CD14-positive monocyte (primary cell): ENCODE measurements at regions not wholly inside any gene's neighbourhood (a gene's known extent, or its start where the extent isn't known, plus 50 kb on each side); places are given as distances from the start of the nearest gene placed in this dataset.

Experiments
- DNase-seq, 3 donors: peaks; one replicate each; pipeline ENCODE4 v3.0.0-alpha.2; 2011 to 2022
- H2AFZ ChIP-seq: 2 replicates; pipeline ENCODE4 v1.6.0; 2012; ENCODE audit warnings: mild to moderate bottlenecking, low read depth, low read length, inconsistent platforms; ENCODE audit not compliant: insufficient read depth, poor library complexity, severe bottlenecking
- H3K27ac ChIP-seq, 2 donors: 1 replicate in 1 of 2; 2 replicates in 1 of 2; pipeline ENCODE4 v1.5.1; 2012 to 2013; ENCODE audit warnings: low read length in 2 of 2, control low read depth in 1 of 2, inconsistent platforms in 1 of 2, low read depth in 1 of 2, mild to moderate bottlenecking in 1 of 2
- H3K27me3 ChIP-seq, 2 donors: one replicate each; pipeline versions ENCODE4 v1.6.0 to v1.6.1; 2011 to 2013; ENCODE audit warnings: low read length in 2 of 2; ENCODE audit not compliant: control insufficient read depth in 2 of 2, insufficient read depth in 2 of 2
- H3K36me3 ChIP-seq, 2 donors: replicated peaks in 1 of 2; 1 replicate in 1 of 2; 2 replicates in 1 of 2; pipeline versions ENCODE4 v1.5.1 to v1.6.1; 2012 to 2013; ENCODE audit warnings: low read length in 2 of 2, control low read depth in 1 of 2, inconsistent platforms in 1 of 2, mild to moderate bottlenecking in 1 of 2; ENCODE audit not compliant: insufficient read depth in 2 of 2, control insufficient read depth in 1 of 2
- H3K4me1 ChIP-seq, 2 donors: 1 replicate in 1 of 2; 2 replicates in 1 of 2; pipeline versions ENCODE4 v1.5.1 to v1.6.1; 2012 to 2013; ENCODE audit warnings: low read length in 2 of 2, control low read depth in 1 of 2, inconsistent platforms in 1 of 2, mild to moderate bottlenecking in 1 of 2, moderate library complexity in 1 of 2; ENCODE audit not compliant: insufficient read depth in 2 of 2, control insufficient read depth in 1 of 2
- H3K4me2 ChIP-seq: replicated peaks from 2 replicates; pipeline ENCODE3; 2012; ENCODE audit warnings: low read length, moderate library complexity, mild to moderate bottlenecking; ENCODE audit not compliant: poor library complexity, severe bottlenecking; ENCODE audit errors: extremely low read depth
- H3K4me3 ChIP-seq, 3 experiments: fragments of 200-600 bp in 1 of 3; sonication (generic) in 1 of 3; replicated peaks in 1 of 3; 1 replicate in 2 of 3; 2 replicates in 1 of 3; pipeline ENCODE4 v1.5.1; 2011 to 2013; ENCODE audit warnings: low read length in 3 of 3, mild to moderate bottlenecking in 3 of 3, control low read depth in 2 of 3, low read depth in 2 of 3, inconsistent platforms in 1 of 3, moderate library complexity in 1 of 3
- H3K79me2 ChIP-seq: 2 replicates; pipeline ENCODE4 v1.6.0; 2012; ENCODE audit warnings: mild to moderate bottlenecking, control low read depth, inconsistent platforms, low read length, moderate library complexity; ENCODE audit not compliant: insufficient read depth
- H3K9ac ChIP-seq: 2 replicates; pipeline ENCODE4 v1.6.0; 2017; ENCODE audit warnings: low read length, mild to moderate bottlenecking; ENCODE audit not compliant: insufficient read depth, poor library complexity, severe bottlenecking
- H3K9me3 ChIP-seq, 2 donors: replicated peaks in 1 of 2; 1 replicate in 1 of 2; 2 replicates in 1 of 2; pipeline versions ENCODE4 v1.5.1 to v1.6.1; 2012 to 2013; ENCODE audit warnings: low read length in 2 of 2, control low read depth in 1 of 2; ENCODE audit not compliant: control insufficient read depth in 1 of 2, insufficient read depth in 1 of 2
- H4K20me1 ChIP-seq: 2 replicates; pipeline ENCODE4 v1.6.0; 2012; ENCODE audit warnings: mild to moderate bottlenecking, low read length, control low read depth, moderate library complexity; ENCODE audit not compliant: insufficient read depth
- H3K27ac Mint-ChIP-seq, 7 donors: one replicate each; pipeline ENCODE4 v1.8.0; 2020; ENCODE audit warnings: mild to moderate bottlenecking in 7 of 7, mixed read lengths in 7 of 7, moderate library complexity in 6 of 7, inconsistent platforms in 2 of 7
- H3K27me3 Mint-ChIP-seq, 3 donors: one replicate each; pipeline ENCODE4 v1.8.0; 2021 to 2022; ENCODE audit warnings: low read depth in 3 of 3, mild to moderate bottlenecking in 3 of 3, mixed read lengths in 3 of 3, moderate library complexity in 3 of 3, inconsistent platforms in 1 of 3
- H3K36me3 Mint-ChIP-seq, 2 donors: one replicate each; pipeline ENCODE4 v1.8.0; 2020; ENCODE audit warnings: mixed read lengths in 2 of 2, inconsistent platforms in 1 of 2, mild to moderate bottlenecking in 1 of 2
- H3K4me1 Mint-ChIP-seq: one replicate; pipeline ENCODE4 v1.8.0; 2020; ENCODE audit warnings: mild to moderate bottlenecking, mixed read lengths
- H3K4me3 Mint-ChIP-seq, 2 donors: one replicate each; pipeline ENCODE4 v1.8.0; 2020; ENCODE audit warnings: mild to moderate bottlenecking in 2 of 2, mixed read lengths in 2 of 2, moderate library complexity in 1 of 2
- H3K9me3 Mint-ChIP-seq, 7 donors: one replicate each; pipeline ENCODE4 v1.8.0; 2020 to 2022; ENCODE audit warnings: mixed read lengths in 7 of 7, mild to moderate bottlenecking in 6 of 7, moderate library complexity in 6 of 7, inconsistent platforms in 2 of 7
- WGBS: methylation state at CpG from one replicate; pipeline ENCODE4 v1.1.5; 2013; ENCODE audit warnings: missing lambda C conversion rate; ENCODE audit not compliant: insufficient coverage; 5-methylcytosine and 5-hydroxymethylcytosine counted together
- intact Hi-C, 2 donors: fragments of 100-400 bp; cut with micrococcal nuclease; formaldehyde crosslinking; loops; one replicate each; pipeline versions ENCODE4 v1.15.0 to v1.15.1; 2023
- TF ChIP-seq, protein P1 (sequence below): fragments of 200-600 bp; IDR thresholded peaks from one replicate; pipeline ENCODE4 v1.8.0; 2022; ENCODE audit warnings: antibody characterized with exemption, mild to moderate bottlenecking

DNA sequence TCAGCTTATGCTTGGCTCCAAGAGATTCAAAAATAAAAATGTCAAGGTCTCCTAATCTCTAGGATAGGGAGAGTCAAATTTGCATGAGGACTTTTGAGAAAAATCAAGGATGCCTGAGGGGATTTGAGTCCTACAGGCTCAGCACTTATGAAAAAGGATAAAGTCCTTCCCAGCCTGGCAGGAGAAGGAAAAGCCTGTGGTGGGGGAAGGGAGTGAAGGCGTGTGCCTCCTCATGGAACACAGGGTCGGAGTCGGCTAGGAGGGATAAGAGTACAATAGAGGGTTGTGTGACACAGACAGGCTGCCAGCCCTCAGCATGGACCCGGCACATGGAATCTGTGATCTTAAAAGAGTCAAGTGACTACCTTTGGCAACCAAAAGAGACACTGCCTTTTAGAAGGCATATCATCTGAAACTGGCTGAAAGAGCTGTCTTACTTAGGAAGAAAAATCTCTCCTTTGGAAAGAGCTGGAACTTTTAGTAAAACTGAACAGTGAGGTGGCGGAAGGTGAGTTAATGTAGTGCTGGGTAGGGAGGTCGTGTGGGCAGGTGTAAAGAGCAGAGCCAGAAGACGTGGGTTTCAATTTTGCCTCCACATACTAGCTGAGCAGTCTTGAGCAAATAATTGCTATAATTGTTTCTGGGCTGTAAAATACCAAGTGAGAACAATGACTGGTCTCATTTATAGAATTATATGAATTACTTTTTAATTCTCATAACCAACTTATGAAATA is 58.8 kb upstream of the RDX start:
- DNase-seq, result no peak
- H4K20me1 ChIP-seq, result no peaks in the 10 kb centered on the region
- WGBS, result 94% methylated on average over 5 of the region's 7 CpGs
- no peak overlapping the region for H3K9ac ChIP-seq
- no peaks in the 10 kb centered on the region for H3K4me1 ChIP-seq
- no peak overlapping the region for H3K27ac ChIP-seq
- H3K27ac Mint-ChIP-seq, result no peak overlapping the region
- H3K4me3 Mint-ChIP-seq, result no peak overlapping the region
- no peaks in the 10 kb centered on the region for H3K9me3 Mint-ChIP-seq
- no peak overlapping the region for H3K4me2 ChIP-seq
- no peaks in the 10 kb centered on the region for H3K27me3 ChIP-seq
- intact Hi-C loops, result no loop called here
- no peaks in the 10 kb centered on the region for H3K9me3 ChIP-seq
- H3K36me3 Mint-ChIP-seq, result no peaks in the 10 kb centered on the region
- no peaks in the 10 kb centered on the region for H3K79me2 ChIP-seq
- TF ChIP-seq, protein P1, sequence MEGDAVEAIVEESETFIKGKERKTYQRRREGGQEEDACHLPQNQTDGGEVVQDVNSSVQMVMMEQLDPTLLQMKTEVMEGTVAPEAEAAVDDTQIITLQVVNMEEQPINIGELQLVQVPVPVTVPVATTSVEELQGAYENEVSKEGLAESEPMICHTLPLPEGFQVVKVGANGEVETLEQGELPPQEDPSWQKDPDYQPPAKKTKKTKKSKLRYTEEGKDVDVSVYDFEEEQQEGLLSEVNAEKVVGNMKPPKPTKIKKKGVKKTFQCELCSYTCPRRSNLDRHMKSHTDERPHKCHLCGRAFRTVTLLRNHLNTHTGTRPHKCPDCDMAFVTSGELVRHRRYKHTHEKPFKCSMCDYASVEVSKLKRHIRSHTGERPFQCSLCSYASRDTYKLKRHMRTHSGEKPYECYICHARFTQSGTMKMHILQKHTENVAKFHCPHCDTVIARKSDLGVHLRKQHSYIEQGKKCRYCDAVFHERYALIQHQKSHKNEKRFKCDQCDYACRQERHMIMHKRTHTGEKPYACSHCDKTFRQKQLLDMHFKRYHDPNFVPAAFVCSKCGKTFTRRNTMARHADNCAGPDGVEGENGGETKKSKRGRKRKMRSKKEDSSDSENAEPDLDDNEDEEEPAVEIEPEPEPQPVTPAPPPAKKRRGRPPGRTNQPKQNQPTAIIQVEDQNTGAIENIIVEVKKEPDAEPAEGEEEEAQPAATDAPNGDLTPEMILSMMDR, result no peak
- H3K36me3 ChIP-seq, result no peaks in the 10 kb centered on the region
- no peak overlapping the region for H3K4me3 ChIP-seq
- H3K27me3 Mint-ChIP-seq, result peaks cover 1 to 3% (median 2%) of the 10 kb centered on the region in 3 donors
- H3K4me1 Mint-ChIP-seq, result no peaks in the 10 kb centered on the region
- H2AFZ ChIP-seq, result no peak overlapping the region

DNA sequence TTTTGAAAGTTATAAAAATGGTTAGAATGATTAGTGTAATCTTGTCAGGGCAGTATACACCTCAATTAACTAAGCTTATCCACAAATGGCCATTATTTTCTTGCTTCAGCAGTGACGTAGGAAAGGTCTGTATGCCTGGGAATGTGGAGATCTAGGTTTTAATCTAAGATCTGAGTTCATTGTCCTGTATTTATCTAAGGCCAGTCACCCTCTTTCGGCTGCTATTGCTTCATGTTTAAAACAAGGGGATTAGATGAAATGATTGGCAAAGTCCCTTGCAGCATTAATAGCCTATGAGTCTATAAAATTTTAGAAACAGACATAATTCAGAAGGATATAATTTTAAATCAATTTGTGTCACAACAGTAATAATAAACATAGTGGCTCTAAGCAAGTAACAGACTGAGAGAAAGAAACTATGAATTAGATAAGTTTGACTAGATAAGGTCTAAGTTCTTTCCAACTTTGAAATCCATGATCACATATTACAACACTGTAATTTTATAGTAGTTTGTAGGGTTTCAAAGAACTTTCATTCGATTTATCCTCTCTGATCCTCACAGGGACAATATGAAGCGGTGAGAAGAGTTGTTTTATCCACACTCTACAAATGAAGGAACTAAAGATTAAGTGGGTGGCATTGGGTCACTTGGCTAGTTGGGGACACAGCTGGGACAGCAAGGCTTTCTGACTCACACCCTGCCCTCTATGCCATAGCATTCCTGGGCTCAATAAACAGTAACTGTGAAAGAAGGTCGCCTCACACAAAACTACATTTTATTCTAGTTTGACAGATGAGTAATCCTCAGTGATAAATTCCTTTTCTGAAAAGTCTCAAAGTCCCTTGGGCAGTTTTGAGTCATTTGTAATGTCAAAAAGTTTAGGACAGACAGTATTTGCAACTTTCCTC is 60.6 kb upstream of the RDX start:
- Histone ChIP-seq H3K79me2 (no peaks in the 10 kb centered on the region), H2AFZ (no peak overlapping the region), H3K27ac (no peak overlapping the region), H3K4me1 (no peaks in the 10 kb centered on the region), H4K20me1 (no peaks in the 10 kb centered on the region), H3K9me3 (no peaks in the 10 kb centered on the region), H3K36me3 (no peaks in the 10 kb centered on the region), H3K27me3 (no peaks in the 10 kb centered on the region), H3K9ac (no peak overlapping the region), H3K4me2 (no peak overlapping the region), H3K4me3 (no peak overlapping the region)
- intact Hi-C loops, result no loop called here
- Mint-ChIP-seq H3K4me3 (no peak overlapping the region), H3K9me3 (no peaks in the 10 kb centered on the region), H3K4me1 (no peaks in the 10 kb centered on the region), H3K27me3 (peaks cover 0 to 4% (median 2%) of the 10 kb centered on the region in 3 donors), H3K36me3 (no peaks in the 10 kb centered on the region), H3K27ac (no peak overlapping the region)
- DNase-seq, result no peak
- TF ChIP-seq, protein P1, result no peak
- WGBS, result no CpG with 5 or more reads among the region's 5 CpGs
